ENCODE measurements at regions not wholly inside any gene's neighbourhood (a gene's known extent, or its start where the extent isn't known, plus 50 kb on each side); places are given as distances from the start of the nearest gene placed in this dataset.

DNA sequence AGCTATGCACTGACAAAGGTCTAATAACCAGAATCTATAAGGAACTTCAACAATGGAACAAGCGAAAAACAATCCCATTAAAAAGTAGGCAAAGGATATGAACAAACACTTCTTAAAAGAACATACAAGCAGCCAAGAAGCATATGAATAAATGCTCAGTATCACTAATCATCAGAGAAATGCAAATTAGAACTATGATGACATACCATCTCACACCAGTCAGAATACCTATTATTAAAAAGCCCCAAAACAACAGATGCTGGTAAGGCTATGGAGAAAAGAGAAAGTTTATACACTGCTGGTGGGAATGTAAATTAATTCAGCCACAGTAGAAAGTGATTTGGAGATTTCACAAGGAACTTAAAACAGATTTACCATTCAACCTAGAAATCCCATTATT lies 211.8 kb downstream of the EDN1 start:
- TF ChIP-seq, protein P1, sequence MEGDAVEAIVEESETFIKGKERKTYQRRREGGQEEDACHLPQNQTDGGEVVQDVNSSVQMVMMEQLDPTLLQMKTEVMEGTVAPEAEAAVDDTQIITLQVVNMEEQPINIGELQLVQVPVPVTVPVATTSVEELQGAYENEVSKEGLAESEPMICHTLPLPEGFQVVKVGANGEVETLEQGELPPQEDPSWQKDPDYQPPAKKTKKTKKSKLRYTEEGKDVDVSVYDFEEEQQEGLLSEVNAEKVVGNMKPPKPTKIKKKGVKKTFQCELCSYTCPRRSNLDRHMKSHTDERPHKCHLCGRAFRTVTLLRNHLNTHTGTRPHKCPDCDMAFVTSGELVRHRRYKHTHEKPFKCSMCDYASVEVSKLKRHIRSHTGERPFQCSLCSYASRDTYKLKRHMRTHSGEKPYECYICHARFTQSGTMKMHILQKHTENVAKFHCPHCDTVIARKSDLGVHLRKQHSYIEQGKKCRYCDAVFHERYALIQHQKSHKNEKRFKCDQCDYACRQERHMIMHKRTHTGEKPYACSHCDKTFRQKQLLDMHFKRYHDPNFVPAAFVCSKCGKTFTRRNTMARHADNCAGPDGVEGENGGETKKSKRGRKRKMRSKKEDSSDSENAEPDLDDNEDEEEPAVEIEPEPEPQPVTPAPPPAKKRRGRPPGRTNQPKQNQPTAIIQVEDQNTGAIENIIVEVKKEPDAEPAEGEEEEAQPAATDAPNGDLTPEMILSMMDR (IDR thresholded peaks at IDR 0.05): no peak
- no peak for TF ChIP-seq POLR2A (IDR thresholded peaks at IDR 0.05)

Data from testis (tissue), 2 donors.